ENCODE measurements at regions not wholly inside any gene's neighbourhood (a gene's known extent, or its start where the extent isn't known, plus 50 kb on each side); places are given as distances from the start of the nearest gene placed in this dataset.

- TF ChIP-seq CTCF (IDR thresholded peaks at IDR 0.05) (no peak), ZFX (IDR thresholded peaks at IDR 0.05; ENCODE audit: borderline replicate concordance) (no peak)
These were observed 203.5 kb upstream of the PLXNC1 start for GRCh38 chr12:93944911-93945310.
